GM19463 (cell line): ENCODE measurements at regions not wholly inside any gene's neighbourhood (a gene's known extent, or its start where the extent isn't known, plus 50 kb on each side); places are given as distances from the start of the nearest gene placed in this dataset.
A peak's percentile ranks its signal among the peaks of the same experiment; 100 is the strongest.

Experiments
- ATAC-seq: cut with Tn5 transposase; IDR thresholded peaks from one replicate; pipeline ENCODE4 v1.9.1; 2021; ENCODE audit warnings: mild to moderate bottlenecking, moderate library complexity; ENCODE audit not compliant: unreplicated experiment

- ATAC-seq: no peak
These were observed 240.2 kb upstream of the CSF3R start for GRCh38 chr1:36722871-36723270.

- ATAC-seq: no peak
These were observed 238.5 kb upstream of the CSF3R start for GRCh38 chr1:36721261-36721660.

- ATAC-seq: no peak
These were observed 234.7 kb upstream of the CSF3R start for GRCh38 chr1:36717431-36717830.

- no peak for ATAC-seq
These were observed 233.1 kb upstream of the CSF3R start for GRCh38 chr1:36715797-36716196.

GRCh38 chr1:36714301-36714700 lies 231.6 kb upstream of the CSF3R start:
- ATAC-seq: no peak

- no peak for ATAC-seq
These were observed 228.8 kb upstream of the CSF3R start for GRCh38 chr1:36711480-36711879.

- no peak for ATAC-seq
These were observed 228.2 kb upstream of the CSF3R start for GRCh38 chr1:36710951-36711350.

GRCh38 chr1:36709869-36710481 lies 227.3 kb upstream of the CSF3R start:
- ATAC-seq: no peak

- no peak for ATAC-seq
These were observed 225.9 kb upstream of the CSF3R start for GRCh38 chr1:36708587-36708986.

GRCh38 chr1:36707221-36707620 lies 224.5 kb upstream of the CSF3R start:
- no peak for ATAC-seq

- ATAC-seq: no peak
These were observed 223.7 kb upstream of the CSF3R start for GRCh38 chr1:36706416-36706815.

- ATAC-seq: no peak
These were observed 222.9 kb upstream of the CSF3R start for GRCh38 chr1:36705629-36706028.

- ATAC-seq: peak; percentile 47
These were observed 221.0 kb upstream of the CSF3R start for GRCh38 chr1:36703526-36704208.

- ATAC-seq: no peak
These were observed 220.2 kb upstream of the CSF3R start for GRCh38 chr1:36702963-36703362.

- no peak for ATAC-seq
These were observed 216.6 kb upstream of the CSF3R start for GRCh38 chr1:36699113-36699911.

GRCh38 chr1:36697836-36698605 lies 215.3 kb upstream of the CSF3R start:
- ATAC-seq: no peak

GRCh38 chr1:36696261-36696940 lies 213.7 kb upstream of the CSF3R start:
- ATAC-seq: no peak

- ATAC-seq: no peak
These were observed 210.9 kb upstream of the CSF3R start for GRCh38 chr1:36693603-36694002.

GRCh38 chr1:36693161-36693525 lies 210.4 kb upstream of the CSF3R start:
- ATAC-seq: no peak

- ATAC-seq: no peak
These were observed 209.9 kb upstream of the CSF3R start for GRCh38 chr1:36692465-36693160.
